Sigmoid colon (tissue), 4 donors: ENCODE measurements at regions not wholly inside any gene's neighbourhood (a gene's known extent, or its start where the extent isn't known, plus 50 kb on each side); places are given as distances from the start of the nearest gene placed in this dataset.

Source experiments
- CTCF ChIP-seq, 4 experiments: fragments of 450-650 bp in 3 of 4; fragments of 200-600 bp in 1 of 4; IDR thresholded peaks; one replicate each; pipeline ENCODE4 v1.5.1; 2016 to 2019; ENCODE audit warnings: antibody characterized with exemption in 4 of 4, mild to moderate bottlenecking in 3 of 4, moderate library complexity in 2 of 4
- POLR2A ChIP-seq, 2 donors: fragments of 450-650 bp; IDR thresholded peaks; one replicate each; pipeline ENCODE4 v1.6.1; 2016; ENCODE audit warnings: antibody characterized with exemption in 2 of 2, mild to moderate bottlenecking in 2 of 2, moderate library complexity in 2 of 2
- POLR2AphosphoS5 ChIP-seq, 4 donors: sonication (generic); formaldehyde crosslinking; IDR thresholded peaks; one replicate each; pipeline ENCODE4 v1.6.1; 2017; ENCODE audit warnings: antibody characterized with exemption in 4 of 4

- TF ChIP-seq CTCF (IDR thresholded peaks at IDR 0.05) (no peak), POLR2AphosphoS5 (IDR thresholded peaks at IDR 0.05) (no peak), POLR2A (IDR thresholded peaks at IDR 0.05) (no peak)
These were observed 96.5 kb downstream of the ASB9 start for GRCh38 chrX:15173411-15173810.
